ENCODE measurements at regions not wholly inside any gene's neighbourhood (a gene's known extent, or its start where the extent isn't known, plus 50 kb on each side); places are given as distances from the start of the nearest gene placed in this dataset.
A peak's percentile ranks its signal among the peaks of the same experiment; 100 is the strongest.

GRCh38 chr6:23325065-23325464, 755.7 kb downstream of the HDGFL1 start:
- H3K9me3 Mint-ChIP-seq (ENCODE audit: unreplicated experiment) = no peaks in the 10 kb centered on the region
- peaks cover 2% of the 10 kb centered on the region for H3K4me1 Mint-ChIP-seq (ENCODE audit: unreplicated experiment)
- peaks cover 1% of the 10 kb centered on the region for H3K27me3 Mint-ChIP-seq (ENCODE audit: unreplicated experiment)
- no peaks in the 10 kb centered on the region for H3K36me3 Mint-ChIP-seq (ENCODE audit: low read depth, unreplicated experiment)
- TF ChIP-seq, protein P1, sequence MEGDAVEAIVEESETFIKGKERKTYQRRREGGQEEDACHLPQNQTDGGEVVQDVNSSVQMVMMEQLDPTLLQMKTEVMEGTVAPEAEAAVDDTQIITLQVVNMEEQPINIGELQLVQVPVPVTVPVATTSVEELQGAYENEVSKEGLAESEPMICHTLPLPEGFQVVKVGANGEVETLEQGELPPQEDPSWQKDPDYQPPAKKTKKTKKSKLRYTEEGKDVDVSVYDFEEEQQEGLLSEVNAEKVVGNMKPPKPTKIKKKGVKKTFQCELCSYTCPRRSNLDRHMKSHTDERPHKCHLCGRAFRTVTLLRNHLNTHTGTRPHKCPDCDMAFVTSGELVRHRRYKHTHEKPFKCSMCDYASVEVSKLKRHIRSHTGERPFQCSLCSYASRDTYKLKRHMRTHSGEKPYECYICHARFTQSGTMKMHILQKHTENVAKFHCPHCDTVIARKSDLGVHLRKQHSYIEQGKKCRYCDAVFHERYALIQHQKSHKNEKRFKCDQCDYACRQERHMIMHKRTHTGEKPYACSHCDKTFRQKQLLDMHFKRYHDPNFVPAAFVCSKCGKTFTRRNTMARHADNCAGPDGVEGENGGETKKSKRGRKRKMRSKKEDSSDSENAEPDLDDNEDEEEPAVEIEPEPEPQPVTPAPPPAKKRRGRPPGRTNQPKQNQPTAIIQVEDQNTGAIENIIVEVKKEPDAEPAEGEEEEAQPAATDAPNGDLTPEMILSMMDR (IDR thresholded peaks at IDR 0.05; ENCODE audit: unreplicated experiment) = no peak
- H3K4me3 Mint-ChIP-seq (ENCODE audit: unreplicated experiment) = no peak overlapping the region
- DNase-seq (ENCODE audit: low spot score) = no peak
- no peak overlapping the region for H3K27ac Mint-ChIP-seq (ENCODE audit: unreplicated experiment)

GRCh38 chr6:23327621-23328020, 758.3 kb downstream of the HDGFL1 start:
- Mint-ChIP-seq H3K27me3 (ENCODE audit: unreplicated experiment) (no peaks in the 10 kb centered on the region), H3K4me3 (ENCODE audit: unreplicated experiment) (no peak overlapping the region), H3K36me3 (ENCODE audit: low read depth, unreplicated experiment) (no peaks in the 10 kb centered on the region), H3K9me3 (ENCODE audit: unreplicated experiment) (no peaks in the 10 kb centered on the region), H3K4me1 (ENCODE audit: unreplicated experiment) (peaks cover 4% of the 10 kb centered on the region), H3K27ac (ENCODE audit: unreplicated experiment) (no peak overlapping the region)
- no peak for DNase-seq (ENCODE audit: low spot score)
- TF ChIP-seq, protein P1 (IDR thresholded peaks at IDR 0.05; ENCODE audit: unreplicated experiment) = no peak

DNA sequence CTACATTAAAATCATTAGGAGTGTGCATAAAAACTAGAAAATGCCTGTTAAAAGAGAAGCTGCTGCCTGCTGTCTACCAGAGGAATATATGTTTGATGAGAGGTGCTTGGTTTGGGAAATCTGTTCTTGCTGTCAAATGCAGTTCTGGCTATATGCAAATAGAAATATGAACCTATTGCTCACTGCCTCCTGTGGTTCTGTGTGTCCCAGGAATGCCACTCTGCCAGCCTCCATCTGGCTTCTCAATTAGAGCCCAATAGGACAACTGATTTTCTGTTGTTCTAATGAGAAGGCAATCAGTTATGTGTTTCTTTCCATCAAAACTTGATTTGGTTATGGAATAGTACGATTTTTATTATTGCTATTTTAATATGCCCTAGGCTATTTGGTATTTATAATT, 759.7 kb downstream of the HDGFL1 start:
- no peak for DNase-seq (ENCODE audit: low spot score)
- TF ChIP-seq, protein P1 (IDR thresholded peaks at IDR 0.05; ENCODE audit: unreplicated experiment) = no peak
- Mint-ChIP-seq H3K27me3 (ENCODE audit: unreplicated experiment) (no peaks in the 10 kb centered on the region), H3K4me1 (ENCODE audit: unreplicated experiment) (peaks cover 4% of the 10 kb centered on the region), H3K9me3 (ENCODE audit: unreplicated experiment) (no peaks in the 10 kb centered on the region), H3K36me3 (ENCODE audit: low read depth, unreplicated experiment) (no peaks in the 10 kb centered on the region), H3K27ac (ENCODE audit: unreplicated experiment) (no peak overlapping the region), H3K4me3 (ENCODE audit: unreplicated experiment) (no peak overlapping the region)

DNA sequence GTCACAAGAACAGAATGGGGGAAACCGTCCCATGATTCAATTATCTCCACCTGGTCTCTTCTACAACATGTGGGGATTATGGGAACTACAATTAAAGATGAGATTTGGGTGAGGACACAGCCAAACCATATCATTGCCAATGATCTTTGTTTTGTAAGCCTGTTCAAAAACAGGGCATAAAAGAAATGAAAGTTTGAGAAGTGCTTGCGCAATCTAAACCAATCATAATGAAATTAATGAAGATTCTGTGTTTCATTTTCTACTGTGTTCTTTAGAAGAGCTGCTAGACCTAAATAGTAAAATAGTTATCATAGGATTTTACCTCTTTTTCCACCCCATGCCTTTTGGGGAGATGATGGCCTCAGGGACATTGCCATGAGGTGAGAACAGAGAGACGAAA, 761.3 kb downstream of the HDGFL1 start:
- TF ChIP-seq, protein P1 (IDR thresholded peaks at IDR 0.05; ENCODE audit: unreplicated experiment) = peak; percentile 22
- no peaks in the 10 kb centered on the region for H3K9me3 Mint-ChIP-seq (ENCODE audit: unreplicated experiment)
- no peaks in the 10 kb centered on the region for H3K27me3 Mint-ChIP-seq (ENCODE audit: unreplicated experiment)
- H3K27ac Mint-ChIP-seq (ENCODE audit: unreplicated experiment) = no peak overlapping the region
- no peaks in the 10 kb centered on the region for H3K36me3 Mint-ChIP-seq (ENCODE audit: low read depth, unreplicated experiment)
- no peak for DNase-seq (ENCODE audit: low spot score)
- H3K4me1 Mint-ChIP-seq (ENCODE audit: unreplicated experiment) = peaks cover 4% of the 10 kb centered on the region
- no peak overlapping the region for H3K4me3 Mint-ChIP-seq (ENCODE audit: unreplicated experiment)

GRCh38 chr6:23334360-23334759, 765.0 kb downstream of the HDGFL1 start:
- no peaks in the 10 kb centered on the region for H3K36me3 Mint-ChIP-seq (ENCODE audit: low read depth, unreplicated experiment)
- no peaks in the 10 kb centered on the region for H3K27me3 Mint-ChIP-seq (ENCODE audit: unreplicated experiment)
- no peak overlapping the region for H3K4me3 Mint-ChIP-seq (ENCODE audit: unreplicated experiment)
- no peaks in the 10 kb centered on the region for H3K9me3 Mint-ChIP-seq (ENCODE audit: unreplicated experiment)
- no peak overlapping the region for H3K27ac Mint-ChIP-seq (ENCODE audit: unreplicated experiment)
- H3K4me1 Mint-ChIP-seq (ENCODE audit: unreplicated experiment) = peaks cover 4% of the 10 kb centered on the region
- TF ChIP-seq, protein P1 (IDR thresholded peaks at IDR 0.05; ENCODE audit: unreplicated experiment) = no peak
- DNase-seq (ENCODE audit: low spot score) = no peak
